NCI-H2171 treated with DMSO at 0.1 percent for 48 hours (cell line): ENCODE measurements at regions not wholly inside any gene's neighbourhood (a gene's known extent, or its start where the extent isn't known, plus 50 kb on each side); places are given as distances from the start of the nearest gene placed in this dataset.
"Not testable (repeated sequence)": the region's sequence is repeated elsewhere in the genome, so short reads cannot be mapped to it uniquely, and the experiment has no call there.

Experiments
- DNase-seq: peaks from one replicate; lab custom pipeline; 2025; lab: John Stamatoyannopoulos, UW

GRCh38 chr1:43042773-43043457 lies 84.2 kb upstream of the SLC2A1 start:
- peak; percentile 77 for DNase-seq

- no peak for DNase-seq
Measured at GRCh38 chr1:43042127-43042526, 83.5 kb upstream of the SLC2A1 start.

- no peak for DNase-seq
Measured at GRCh38 chr1:43041591-43041990, 82.9 kb upstream of the SLC2A1 start.

- no peak for DNase-seq
Measured at GRCh38 chr1:43039228-43040055, 80.8 kb upstream of the SLC2A1 start.

- DNase-seq: peak; percentile 8
Measured at GRCh38 chr1:43038232-43038935, 79.7 kb upstream of the SLC2A1 start.

- DNase-seq: no peak
Measured at GRCh38 chr1:43037466-43037865, 78.8 kb upstream of the SLC2A1 start.

- no peak for DNase-seq
Measured at GRCh38 chr1:43036932-43037331, 78.3 kb upstream of the SLC2A1 start.

- no peak for DNase-seq
Measured at GRCh38 chr1:43035821-43036741, 77.4 kb upstream of the SLC2A1 start.

GRCh38 chr1:43034778-43035177 lies 76.1 kb upstream of the SLC2A1 start:
- no peak for DNase-seq

GRCh38 chr1:43034195-43034658 lies 75.6 kb upstream of the SLC2A1 start:
- no peak for DNase-seq

GRCh38 chr1:43031316-43032203 lies 72.9 kb upstream of the SLC2A1 start:
- no peak for DNase-seq

GRCh38 chr1:43024905-43025304 lies 66.2 kb upstream of the SLC2A1 start:
- no peak for DNase-seq

GRCh38 chr1:43021547-43022474 lies 63.1 kb upstream of the SLC2A1 start:
- no peak for DNase-seq

- DNase-seq: no peak
Measured at GRCh38 chr1:43019226-43019625, 60.6 kb upstream of the SLC2A1 start.

GRCh38 chr1:43018121-43018520 lies 59.5 kb upstream of the SLC2A1 start:
- DNase-seq: no peak

- DNase-seq: no peak
Measured at GRCh38 chr1:43015269-43015668, 56.6 kb upstream of the SLC2A1 start.

- DNase-seq: not testable (repeated sequence)
Measured at GRCh38 chr1:43014579-43014978, 55.9 kb upstream of the SLC2A1 start.

GRCh38 chr1:43011020-43011419 lies 52.4 kb upstream of the SLC2A1 start:
- no peak for DNase-seq

GRCh38 chr1:43009274-43009673 lies 50.6 kb upstream of the SLC2A1 start:
- DNase-seq: no peak
